Mesenchymal stem cell (in vitro differentiated cells and primary cell): ENCODE measurements at regions not wholly inside any gene's neighbourhood (a gene's known extent, or its start where the extent isn't known, plus 50 kb on each side); places are given as distances from the start of the nearest gene placed in this dataset.
A peak's percentile ranks its signal among the peaks of the same experiment; 100 is the strongest.

Experiments used
- DNase-seq: peaks from one replicate; pipeline ENCODE4 v3.0.0-alpha.2; 2013
- H2AFZ ChIP-seq: one replicate; pipeline ENCODE4 v1.6.1; 2013; ENCODE audit warnings: low read depth, mild to moderate bottlenecking, control low read depth, inconsistent platforms, low read length, moderate library complexity
- H2AK5ac ChIP-seq: 2 replicates; pipeline ENCODE4 v1.6.1; 2013; ENCODE audit warnings: low read length, moderate library complexity, mild to moderate bottlenecking, inconsistent platforms; ENCODE audit not compliant: severe bottlenecking
- H2BK120ac ChIP-seq: one replicate; pipeline ENCODE4 v1.6.1; 2013; ENCODE audit warnings: low read depth, mild to moderate bottlenecking, inconsistent platforms, low read length, moderate library complexity
- H2BK12ac ChIP-seq, 2 experiments: one replicate each; pipeline ENCODE4 v1.6.1; 2013; ENCODE audit warnings: inconsistent platforms in 2 of 2, low read length in 2 of 2, mild to moderate bottlenecking in 2 of 2, moderate library complexity in 2 of 2, control low read depth in 1 of 2
- H2BK15ac ChIP-seq: one replicate; pipeline ENCODE4 v1.6.1; 2013; ENCODE audit warnings: mild to moderate bottlenecking, low read depth, inconsistent platforms; ENCODE audit not compliant: poor library complexity, severe bottlenecking
- H2BK5ac ChIP-seq: 2 replicates; pipeline ENCODE4 v1.6.1; 2013; ENCODE audit warnings: low read depth, mild to moderate bottlenecking, low read length, control low read depth, inconsistent platforms; ENCODE audit not compliant: poor library complexity, severe bottlenecking
- H3K14ac ChIP-seq, 2 experiments: one replicate each; pipeline ENCODE4 v1.6.1; 2013; ENCODE audit warnings: inconsistent platforms in 2 of 2, low read length in 2 of 2, control low read depth in 1 of 2, mild to moderate bottlenecking in 1 of 2, moderate library complexity in 1 of 2
- H3K18ac ChIP-seq, 2 experiments: one replicate each; pipeline ENCODE4 v1.6.1; 2013; ENCODE audit warnings: inconsistent platforms in 2 of 2, low read length in 2 of 2, control low read depth in 1 of 2, low read depth in 1 of 2, mild to moderate bottlenecking in 1 of 2
- H3K23ac ChIP-seq, 2 experiments: one replicate each; pipeline ENCODE4 v1.6.1; 2013; ENCODE audit warnings: inconsistent platforms in 2 of 2, low read length in 2 of 2, mild to moderate bottlenecking in 2 of 2, moderate library complexity in 2 of 2, control low read depth in 1 of 2
- H3K27ac ChIP-seq: 2 replicates; pipeline ENCODE4 v1.5.1; 2013; ENCODE audit warnings: mild to moderate bottlenecking, moderate library complexity, low read length, control low read depth, inconsistent platforms; ENCODE audit not compliant: poor library complexity, severe bottlenecking
- H3K27me3 ChIP-seq, 2 experiments: 2 replicates each; pipeline versions ENCODE4 v1.6.1 to v1.7.0; 2013; ENCODE audit warnings: low read length in 2 of 2, mild to moderate bottlenecking in 2 of 2, moderate library complexity in 2 of 2, control low read depth in 1 of 2, inconsistent platforms in 1 of 2; ENCODE audit not compliant: control insufficient read depth in 1 of 2, insufficient read depth in 1 of 2
- H3K36me3 ChIP-seq, 2 experiments: 2 replicates each; pipeline versions ENCODE4 v1.6.1 to v1.7.0; 2013; ENCODE audit warnings: low read length in 2 of 2, control low read depth in 1 of 2, inconsistent platforms in 1 of 2, low read depth in 1 of 2, mild to moderate bottlenecking in 1 of 2; ENCODE audit not compliant: insufficient read depth in 2 of 2, control insufficient read depth in 1 of 2
- H3K4ac ChIP-seq, 2 experiments: one replicate each; pipeline ENCODE4 v1.6.1; 2013; ENCODE audit warnings: inconsistent platforms in 2 of 2, low read length in 2 of 2, mild to moderate bottlenecking in 2 of 2, moderate library complexity in 2 of 2, control low read depth in 1 of 2, low read depth in 1 of 2
- H3K4me1 ChIP-seq: 2 replicates; pipeline ENCODE4 v1.6.1; 2013; ENCODE audit warnings: low read depth, low read length, control low read depth; ENCODE audit not compliant: control insufficient read depth, insufficient read depth
- H3K4me2 ChIP-seq: 2 replicates; pipeline ENCODE4 v1.6.1; 2013; ENCODE audit warnings: low read length, mild to moderate bottlenecking, inconsistent platforms; ENCODE audit not compliant: poor library complexity, severe bottlenecking
- H3K4me3 ChIP-seq, 2 experiments: 2 replicates each; pipeline versions ENCODE4 v1.5.1 to v1.7.0; 2013; ENCODE audit warnings: low read length in 2 of 2, mild to moderate bottlenecking in 2 of 2, control low read depth in 1 of 2, low read depth in 1 of 2; ENCODE audit not compliant: insufficient read depth in 1 of 2
- H3K79me1 ChIP-seq: replicated peaks from 2 replicates; pipeline ENCODE4 v1.6.1; 2013; ENCODE audit warnings: mild to moderate bottlenecking, control low read depth, low read length, inconsistent platforms; ENCODE audit not compliant: poor library complexity, severe bottlenecking
- H3K9ac ChIP-seq: 2 replicates; pipeline ENCODE4 v1.7.0; 2013; ENCODE audit warnings: mild to moderate bottlenecking, low read length, moderate library complexity
- H3K9me3 ChIP-seq: 2 replicates; pipeline ENCODE4 v1.7.0; 2013; ENCODE audit warnings: mild to moderate bottlenecking, low read length; ENCODE audit not compliant: control insufficient read depth
- H4K8ac ChIP-seq: one replicate; pipeline ENCODE4 v1.6.1; 2013; ENCODE audit warnings: inconsistent platforms, mild to moderate bottlenecking, low read length, moderate library complexity
- H4K91ac ChIP-seq: one replicate; pipeline ENCODE4 v1.6.1; 2013; ENCODE audit warnings: mild to moderate bottlenecking, low read length, inconsistent platforms
- WGBS: methylation state at CpG from one replicate; pipeline ENCODE4 v1.1.7; 2013; ENCODE audit warnings: mixed read lengths; 5-methylcytosine and 5-hydroxymethylcytosine counted together

GRCh38 chr2:12809526-12809925 is 92.8 kb downstream of the TRIB2 start:
- WGBS, result 65% methylated on average over 2 of the region's 4 CpGs
- Histone ChIP-seq H3K27me3 (no peaks in the 10 kb centered on the region), H4K91ac (no peak overlapping the region), H2BK5ac (no peak overlapping the region), H3K9me3 (no peaks in the 10 kb centered on the region), H2AFZ (peak overlapping the region; percentile 74), H3K18ac (peak overlapping the region; percentile 34 to 82), H3K27ac (no peak overlapping the region), H2BK12ac (peak overlapping the region in 1 of 2 experiments; percentile 65), H3K23ac (no peak overlapping the region), H3K9ac (no peak overlapping the region), H3K4ac (peak overlapping the region in 1 of 2 experiments; percentile 45), H2BK15ac (no peak overlapping the region), H4K8ac (no peak overlapping the region), H2AK5ac (no peak overlapping the region), H3K79me1 (no peaks in the 10 kb centered on the region), H3K36me3 (no peaks in the 10 kb centered on the region), H2BK120ac (no peak overlapping the region), H3K4me1 (no peaks in the 10 kb centered on the region), H3K14ac (peak overlapping the region in 1 of 2 experiments; percentile 41), H3K4me2 (no peak overlapping the region), H3K4me3 (no peak overlapping the region)
- DNase-seq, result no peak

- H2BK5ac ChIP-seq, result no peak overlapping the region
- H2BK12ac ChIP-seq, result no peak overlapping the region
- no peak overlapping the region for H4K91ac ChIP-seq
- H3K9me3 ChIP-seq, result no peaks in the 10 kb centered on the region
- H3K18ac ChIP-seq, result no peak overlapping the region
- H3K79me1 ChIP-seq, result no peaks in the 10 kb centered on the region
- no peak overlapping the region for H4K8ac ChIP-seq
- H2BK15ac ChIP-seq, result no peak overlapping the region
- no peaks in the 10 kb centered on the region for H3K4me1 ChIP-seq
- no peak overlapping the region for H2BK120ac ChIP-seq
- H3K4ac ChIP-seq, result no peak overlapping the region
- no peak overlapping the region for H3K14ac ChIP-seq
- no peak overlapping the region for H3K27ac ChIP-seq
- no peak for DNase-seq
- no peak overlapping the region for H3K9ac ChIP-seq
- no peaks in the 10 kb centered on the region for H3K27me3 ChIP-seq
- H3K4me2 ChIP-seq, result no peak overlapping the region
- no peak overlapping the region for H2AFZ ChIP-seq
- no peak overlapping the region for H3K4me3 ChIP-seq
- H3K23ac ChIP-seq, result no peak overlapping the region
- H2AK5ac ChIP-seq, result no peak overlapping the region
- H3K36me3 ChIP-seq, result no peaks in the 10 kb centered on the region
Observed at GRCh38 chr2:12811916-12812315, 95.2 kb downstream of the TRIB2 start.

GRCh38 chr2:12813166-12813565 is 96.4 kb downstream of the TRIB2 start:
- no peaks in the 10 kb centered on the region for H3K4me1 ChIP-seq
- no peak overlapping the region for H2AFZ ChIP-seq
- no peak overlapping the region for H3K4me2 ChIP-seq
- no peaks in the 10 kb centered on the region for H3K9me3 ChIP-seq
- no peak overlapping the region for H3K9ac ChIP-seq
- no peak overlapping the region for H3K14ac ChIP-seq
- no peaks in the 10 kb centered on the region for H3K79me1 ChIP-seq
- no peak overlapping the region for H2BK120ac ChIP-seq
- peak overlapping the region in 1 of 2 experiments; percentile 50 for H3K18ac ChIP-seq
- H3K4me3 ChIP-seq, result no peak overlapping the region
- H2BK5ac ChIP-seq, result no peak overlapping the region
- no peak overlapping the region for H4K91ac ChIP-seq
- no peak overlapping the region for H3K4ac ChIP-seq
- H2BK15ac ChIP-seq, result no peak overlapping the region
- H2BK12ac ChIP-seq, result no peak overlapping the region
- no peak overlapping the region for H2AK5ac ChIP-seq
- no peak overlapping the region for H3K27ac ChIP-seq
- no peak for DNase-seq
- no peak overlapping the region for H4K8ac ChIP-seq
- no peak overlapping the region for H3K23ac ChIP-seq
- no peaks in the 10 kb centered on the region for H3K27me3 ChIP-seq
- H3K36me3 ChIP-seq, result no peaks in the 10 kb centered on the region

GRCh38 chr2:12816379-12817306 is 99.9 kb downstream of the TRIB2 start:
- H3K4ac ChIP-seq, result peak overlapping the region in 1 of 2 experiments; percentile 75
- no peak overlapping the region for H3K27ac ChIP-seq
- no peak overlapping the region for H3K23ac ChIP-seq
- peak overlapping the region in 1 of 2 experiments; percentile 59 for H3K14ac ChIP-seq
- no peak overlapping the region for H2BK5ac ChIP-seq
- peak overlapping the region; percentile 82 to 87 for H2BK12ac ChIP-seq
- H3K9me3 ChIP-seq, result no peaks in the 10 kb centered on the region
- peak overlapping the region; percentile 9 for H2BK120ac ChIP-seq
- no peaks in the 10 kb centered on the region for H3K4me1 ChIP-seq
- H4K91ac ChIP-seq, result peak overlapping the region; percentile 65
- 48% methylated on average over 2 of the region's 4 CpGs for WGBS
- H4K8ac ChIP-seq, result peak overlapping the region; percentile 19
- H3K18ac ChIP-seq, result peak overlapping the region; percentile 86 to 88
- H2AFZ ChIP-seq, result no peak overlapping the region
- no peaks in the 10 kb centered on the region for H3K27me3 ChIP-seq
- H3K4me3 ChIP-seq, result no peak overlapping the region
- peak; percentile 53 for DNase-seq
- H3K9ac ChIP-seq, result no peak overlapping the region
- H2BK15ac ChIP-seq, result no peak overlapping the region
- H3K4me2 ChIP-seq, result no peak overlapping the region
- no peaks in the 10 kb centered on the region for H3K79me1 ChIP-seq
- no peaks in the 10 kb centered on the region for H3K36me3 ChIP-seq
- no peak overlapping the region for H2AK5ac ChIP-seq
